HG03159 (cell line): ENCODE measurements at regions not wholly inside any gene's neighbourhood (a gene's known extent, or its start where the extent isn't known, plus 50 kb on each side); places are given as distances from the start of the nearest gene placed in this dataset.

Source experiments
- ATAC-seq: cut with Tn5 transposase; IDR thresholded peaks from one replicate; pipeline ENCODE4 v1.9.1; 2021; ENCODE audit warnings: mild to moderate bottlenecking, moderate library complexity; ENCODE audit not compliant: unreplicated experiment

GRCh38 chr13:30108216-30108912 lies 199.0 kb downstream of the KATNAL1 start:
- no peak for ATAC-seq

GRCh38 chr13:30107521-30108136 lies 199.7 kb downstream of the KATNAL1 start:
- no peak for ATAC-seq

- ATAC-seq, result no peak
Observed at GRCh38 chr13:30107121-30107520, 200.2 kb downstream of the KATNAL1 start.

GRCh38 chr13:30105381-30105780 lies 202.0 kb downstream of the KATNAL1 start:
- ATAC-seq, result no peak

GRCh38 chr13:30103161-30103840 lies 204.1 kb downstream of the KATNAL1 start:
- ATAC-seq, result no peak

GRCh38 chr13:30100226-30100625 lies 207.1 kb downstream of the KATNAL1 start:
- no peak for ATAC-seq

- no peak for ATAC-seq
Observed at GRCh38 chr13:30097701-30098100, 209.7 kb downstream of the KATNAL1 start.

- no peak for ATAC-seq
Observed at GRCh38 chr13:30097089-30097488, 210.3 kb downstream of the KATNAL1 start.

- ATAC-seq, result no peak
Observed at GRCh38 chr13:30094015-30094414, 213.3 kb downstream of the KATNAL1 start.

GRCh38 chr13:30093236-30093635 lies 214.1 kb downstream of the KATNAL1 start:
- no peak for ATAC-seq

- no peak for ATAC-seq
Observed at GRCh38 chr13:30091691-30092090, 215.7 kb downstream of the KATNAL1 start.

GRCh38 chr13:30091035-30091434 lies 216.3 kb downstream of the KATNAL1 start:
- no peak for ATAC-seq

GRCh38 chr13:30088312-30088855 lies 219.0 kb downstream of the KATNAL1 start:
- no peak for ATAC-seq

- no peak for ATAC-seq
Observed at GRCh38 chr13:30085087-30085486, 222.3 kb downstream of the KATNAL1 start.

- ATAC-seq, result no peak
Observed at GRCh38 chr13:30082391-30082790, 225.0 kb downstream of the KATNAL1 start.

GRCh38 chr13:30081331-30081730 lies 226.0 kb downstream of the KATNAL1 start:
- no peak for ATAC-seq

- ATAC-seq, result no peak
Observed at GRCh38 chr13:30079501-30079900, 227.8 kb downstream of the KATNAL1 start.

GRCh38 chr13:30078059-30078458 lies 227.6 kb upstream of the UBL3 start:
- ATAC-seq, result no peak

- no peak for ATAC-seq
Observed at GRCh38 chr13:30077240-30077735, 226.9 kb upstream of the UBL3 start.

GRCh38 chr13:30074955-30075614 lies 224.7 kb upstream of the UBL3 start:
- no peak for ATAC-seq

- ATAC-seq, result no peak
Observed at GRCh38 chr13:30074431-30074830, 224.0 kb upstream of the UBL3 start.
